Middle frontal gyrus (tissue), 1 donor: ENCODE measurements at regions not wholly inside any gene's neighbourhood (a gene's known extent, or its start where the extent isn't known, plus 50 kb on each side); places are given as distances from the start of the nearest gene placed in this dataset.

Experiments
- DNase-seq: peaks from one replicate; pipeline ENCODE4 v3.0.0-alpha.2; 2015; ENCODE audit warnings: low spot score; ENCODE audit errors: extremely low spot score

DNA sequence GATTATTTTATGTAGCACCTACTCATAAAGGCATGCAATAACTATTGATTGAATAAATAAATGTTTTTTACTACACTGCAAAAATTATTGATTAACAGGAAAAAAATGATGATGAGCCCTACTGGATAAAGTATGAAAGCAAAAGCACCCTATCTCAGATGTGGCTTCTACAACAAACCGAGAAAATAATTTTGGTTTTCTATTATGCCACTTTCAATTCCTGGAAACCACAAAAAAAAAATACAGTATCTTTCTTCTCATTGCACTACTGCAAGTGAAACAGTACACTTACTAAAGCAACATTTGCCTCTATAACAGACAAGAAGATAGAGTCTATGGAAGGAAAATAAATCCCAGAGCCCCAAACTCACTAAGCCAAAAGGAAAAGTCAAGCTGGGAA lies 1882.4 kb downstream of the NCAM2 start:
- no peak for DNase-seq

DNA sequence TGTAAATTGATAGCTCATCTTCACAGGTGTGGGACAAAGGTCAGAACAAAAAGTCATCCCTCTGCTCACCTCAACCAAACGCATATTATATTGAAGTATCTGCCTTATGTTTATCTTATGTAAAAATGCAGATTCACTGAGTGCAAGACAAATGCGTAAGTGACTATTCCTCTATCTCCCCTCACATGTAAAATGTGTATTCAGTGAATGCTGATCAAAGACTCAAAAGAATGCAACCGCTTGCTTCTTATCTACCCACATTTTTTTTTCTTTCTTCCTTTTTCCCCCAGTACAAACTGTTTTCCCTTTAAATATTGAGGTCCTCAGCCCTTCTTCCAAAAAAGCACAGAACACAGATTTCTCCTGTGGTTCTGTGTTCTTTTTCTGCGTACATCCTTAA lies 1882.9 kb downstream of the NCAM2 start:
- DNase-seq, result no peak

DNA sequence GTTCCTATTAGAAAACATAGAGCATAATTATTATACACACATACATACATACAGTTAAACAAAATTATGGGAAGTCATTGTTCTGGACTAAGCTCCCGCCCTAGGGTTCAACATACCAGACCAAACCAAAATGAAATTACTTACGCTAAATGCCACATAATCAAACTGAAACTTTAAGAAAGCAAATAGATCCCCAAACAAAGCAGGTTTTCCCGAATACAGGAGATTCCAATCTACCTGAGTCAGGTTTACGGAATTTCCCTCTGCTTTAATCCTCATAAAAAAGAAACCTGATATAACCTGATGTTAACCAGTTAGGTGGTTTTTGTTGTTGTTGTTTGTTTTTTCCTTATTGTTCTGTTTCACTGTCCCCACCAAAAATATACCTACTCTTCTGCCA lies 1886.9 kb downstream of the NCAM2 start:
- DNase-seq, result no peak

DNA sequence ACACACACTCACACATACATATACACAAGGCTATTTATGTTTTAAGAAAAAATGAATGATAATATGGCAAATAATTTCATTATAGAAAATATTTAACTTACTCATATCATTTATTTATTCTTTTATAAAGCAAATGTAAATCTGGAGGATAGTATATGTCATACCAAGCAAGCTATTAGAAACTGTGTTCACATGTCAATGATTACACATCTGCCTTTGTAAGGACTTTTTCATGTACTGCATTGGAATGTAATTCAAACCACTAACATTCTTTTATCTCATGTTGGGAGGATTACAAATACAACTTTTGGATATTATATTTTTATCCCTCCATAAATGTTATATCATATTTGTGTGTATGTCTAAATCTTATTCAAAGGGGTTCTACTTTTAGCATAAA lies 1887.4 kb downstream of the NCAM2 start:
- no peak for DNase-seq

DNA sequence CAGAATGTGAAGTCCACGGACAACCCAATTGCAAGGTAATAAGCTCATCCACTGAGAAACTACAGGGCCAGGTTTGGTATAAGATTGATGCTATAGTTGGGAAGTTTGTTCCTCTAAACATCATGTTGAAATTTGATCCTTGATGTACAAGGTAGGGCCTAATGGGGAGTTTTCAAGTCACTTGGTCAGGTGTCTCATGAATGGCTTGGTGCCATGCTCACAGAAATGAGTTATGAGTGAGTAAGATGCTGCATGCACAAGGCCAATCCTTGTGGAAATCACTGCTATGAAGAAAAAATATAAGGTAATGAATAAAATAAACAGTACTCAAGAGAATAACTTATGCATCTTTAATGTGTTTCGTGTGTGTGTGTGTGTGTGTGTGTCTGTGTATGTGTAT lies 1891.2 kb downstream of the NCAM2 start:
- DNase-seq, result no peak

DNA sequence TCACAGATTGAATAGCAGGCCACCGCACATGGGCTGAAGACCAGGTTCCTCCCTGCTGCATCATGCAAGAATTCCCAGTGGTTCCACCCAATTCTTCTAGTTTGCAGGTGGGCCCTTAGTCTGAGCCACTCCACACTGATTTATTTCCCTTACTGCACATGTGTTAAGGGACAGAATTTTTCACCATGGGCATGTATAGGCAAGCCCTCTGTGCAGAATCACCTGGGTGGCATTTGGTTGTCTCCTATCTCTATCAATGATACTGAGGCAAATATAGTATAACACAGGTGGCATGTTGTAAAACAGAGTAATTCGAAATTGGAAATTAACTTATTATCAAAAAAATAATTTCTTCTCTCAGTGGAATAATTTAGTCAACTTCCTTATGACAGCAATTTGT lies 1892.4 kb downstream of the NCAM2 start:
- no peak for DNase-seq

DNA sequence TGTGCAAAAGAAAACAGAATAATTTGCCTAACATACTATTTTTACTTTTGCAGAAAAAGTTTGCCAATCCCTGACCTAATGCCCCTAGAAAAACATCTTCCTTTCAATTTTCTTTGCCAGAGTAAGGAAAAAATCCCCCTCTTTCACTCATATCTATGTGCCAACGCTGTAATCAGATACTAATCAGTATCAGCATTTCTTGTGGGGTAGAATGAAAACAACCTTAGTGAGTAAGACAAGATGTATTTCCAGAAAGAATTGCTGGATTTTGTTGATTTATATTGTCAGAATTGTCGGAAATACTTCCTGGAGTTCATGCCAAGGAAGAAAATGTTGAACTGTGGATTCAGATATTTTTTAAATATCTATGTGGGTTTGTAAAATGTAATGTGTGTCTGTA lies 1893.8 kb downstream of the NCAM2 start:
- DNase-seq, result no peak

DNA sequence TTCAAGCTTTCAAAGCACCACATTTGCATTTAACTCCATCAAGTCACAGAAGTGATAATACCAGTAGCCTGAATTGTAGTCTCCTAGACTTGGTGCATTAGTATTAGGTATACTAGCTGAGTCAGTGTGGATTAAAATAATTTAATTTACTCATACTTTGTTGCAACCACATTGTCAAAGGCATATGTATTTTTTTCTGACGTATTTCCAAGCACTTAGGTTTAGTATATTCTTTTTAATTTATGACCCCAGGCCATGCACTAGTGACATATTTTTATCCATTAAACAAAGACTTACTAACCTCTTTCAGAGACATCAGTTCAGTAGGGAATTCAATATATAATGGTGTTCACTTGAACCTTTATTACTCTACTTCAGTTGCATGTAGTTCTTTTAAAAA lies 1894.5 kb downstream of the NCAM2 start:
- DNase-seq, result no peak

DNA sequence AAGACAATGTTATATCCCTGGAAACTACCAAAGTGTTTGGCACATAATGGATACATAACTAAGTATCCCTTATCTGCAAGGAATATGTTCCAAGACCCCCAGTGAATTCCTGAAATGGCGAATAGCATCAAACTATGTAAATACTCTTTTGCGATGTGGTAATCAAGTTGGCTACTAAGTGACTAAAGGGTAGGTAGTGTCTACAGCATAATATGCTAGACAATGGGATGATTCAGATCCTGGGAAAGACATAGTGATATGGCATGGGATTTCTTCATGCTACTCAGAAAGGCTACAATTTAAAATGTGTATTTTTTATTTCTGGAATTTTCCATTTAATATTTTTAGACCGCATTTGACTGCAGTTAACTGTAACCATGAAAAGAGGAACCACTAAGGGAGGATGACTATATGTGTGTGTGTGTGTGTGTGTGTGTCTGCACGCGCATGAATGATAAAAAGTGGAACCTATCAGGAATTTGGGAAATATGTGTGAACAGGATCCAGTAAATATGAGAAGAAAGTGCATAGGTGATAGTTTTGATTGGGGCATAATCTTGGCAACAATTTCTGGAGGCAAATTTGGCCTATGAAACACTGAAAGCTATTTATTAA lies 1899.9 kb downstream of the NCAM2 start:
- DNase-seq, result no peak

DNA sequence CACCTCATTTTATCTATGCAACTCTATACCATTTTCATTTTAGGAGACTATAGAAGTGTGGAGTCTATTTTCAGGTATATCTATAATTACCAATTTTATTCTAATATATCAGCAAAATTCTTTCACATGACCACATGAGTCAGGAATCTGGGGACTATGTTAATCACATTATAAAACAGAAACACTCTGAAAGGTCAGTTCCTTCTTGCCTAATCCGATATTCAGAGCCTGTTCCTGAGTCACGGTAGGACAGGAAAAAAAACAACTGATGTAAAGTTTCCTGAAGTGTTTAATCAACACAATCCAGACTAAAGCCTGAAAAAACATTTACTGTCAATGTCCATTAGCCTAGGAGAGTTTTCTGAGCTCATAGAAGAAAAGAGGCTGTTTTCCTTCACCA lies 1902.3 kb downstream of the NCAM2 start:
- DNase-seq, result no peak

DNA sequence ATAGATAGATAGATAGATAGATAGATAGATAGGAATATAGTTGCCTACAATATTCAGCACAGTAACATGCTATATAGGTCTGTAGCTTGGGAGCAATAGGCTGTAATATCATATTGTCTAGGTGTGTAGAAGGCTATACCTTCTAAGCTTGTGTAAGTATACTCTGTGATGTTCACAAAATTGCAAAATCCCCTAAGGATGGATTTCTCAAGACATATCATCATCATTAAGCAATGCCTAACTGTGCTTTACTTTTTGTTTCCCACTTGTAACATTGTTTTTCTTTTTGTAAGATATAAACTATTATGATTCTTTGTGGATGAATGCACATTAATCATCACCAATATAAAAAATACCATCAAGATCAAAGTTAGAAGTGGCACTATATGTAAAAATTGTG lies 1905.6 kb downstream of the NCAM2 start:
- no peak for DNase-seq

DNA sequence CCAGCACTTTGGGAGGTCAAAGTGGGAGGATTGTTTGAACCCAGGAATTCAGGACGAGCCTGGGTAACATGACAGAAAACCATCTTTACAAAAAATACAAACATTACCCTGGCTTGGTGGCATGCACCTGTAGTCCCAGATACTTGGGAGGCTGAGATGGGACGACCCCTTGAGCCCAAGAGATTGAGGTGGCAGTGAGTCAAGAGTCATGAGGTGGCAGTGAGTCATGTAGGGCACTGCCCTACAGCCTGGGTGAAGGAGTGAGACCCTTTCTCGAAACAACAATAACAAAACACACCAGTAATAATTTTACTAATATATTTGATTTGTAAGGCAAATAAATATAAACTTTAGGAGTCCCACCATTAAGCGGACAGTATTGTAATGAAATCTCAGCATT lies 1906.2 kb downstream of the NCAM2 start:
- DNase-seq, result no peak

DNA sequence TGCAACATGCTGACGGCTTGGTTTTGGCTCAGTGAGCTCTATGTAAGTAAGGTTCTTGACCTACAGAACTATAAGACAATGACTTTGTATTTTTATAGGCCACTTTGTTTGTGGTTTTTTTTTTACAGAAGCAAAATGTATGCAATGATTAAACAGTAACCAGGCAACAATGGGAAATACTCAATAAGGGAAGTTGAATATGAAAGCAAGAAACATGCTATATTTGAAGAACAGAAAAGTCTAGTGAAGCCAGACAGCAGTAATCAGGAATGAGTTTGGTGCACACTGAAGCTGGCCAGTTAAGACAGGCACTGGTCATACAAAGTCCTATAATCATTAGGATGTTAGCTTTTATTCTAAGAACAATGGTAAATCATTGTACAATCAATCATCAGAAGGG lies 1926.8 kb downstream of the NCAM2 start:
- DNase-seq, result no peak

DNA sequence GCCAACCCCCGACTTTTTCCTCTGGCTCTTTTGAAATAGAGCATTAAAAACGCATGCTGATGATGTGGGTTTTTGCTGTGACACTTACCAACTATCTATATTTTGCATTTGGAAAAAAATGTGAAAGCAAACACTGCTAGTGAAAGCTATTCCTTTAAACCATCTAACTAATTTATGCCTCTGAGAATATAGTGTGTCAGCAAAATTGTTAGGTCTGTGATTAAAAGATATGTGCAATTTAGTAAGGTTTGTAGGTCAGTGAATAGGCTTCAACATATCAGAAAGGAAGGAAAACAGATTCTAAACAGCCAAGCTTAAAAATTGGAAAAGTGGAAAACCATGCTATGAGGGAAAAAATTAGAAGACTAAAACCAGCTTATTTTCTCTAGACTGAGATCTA lies 1929.3 kb downstream of the NCAM2 start:
- no peak for DNase-seq

DNA sequence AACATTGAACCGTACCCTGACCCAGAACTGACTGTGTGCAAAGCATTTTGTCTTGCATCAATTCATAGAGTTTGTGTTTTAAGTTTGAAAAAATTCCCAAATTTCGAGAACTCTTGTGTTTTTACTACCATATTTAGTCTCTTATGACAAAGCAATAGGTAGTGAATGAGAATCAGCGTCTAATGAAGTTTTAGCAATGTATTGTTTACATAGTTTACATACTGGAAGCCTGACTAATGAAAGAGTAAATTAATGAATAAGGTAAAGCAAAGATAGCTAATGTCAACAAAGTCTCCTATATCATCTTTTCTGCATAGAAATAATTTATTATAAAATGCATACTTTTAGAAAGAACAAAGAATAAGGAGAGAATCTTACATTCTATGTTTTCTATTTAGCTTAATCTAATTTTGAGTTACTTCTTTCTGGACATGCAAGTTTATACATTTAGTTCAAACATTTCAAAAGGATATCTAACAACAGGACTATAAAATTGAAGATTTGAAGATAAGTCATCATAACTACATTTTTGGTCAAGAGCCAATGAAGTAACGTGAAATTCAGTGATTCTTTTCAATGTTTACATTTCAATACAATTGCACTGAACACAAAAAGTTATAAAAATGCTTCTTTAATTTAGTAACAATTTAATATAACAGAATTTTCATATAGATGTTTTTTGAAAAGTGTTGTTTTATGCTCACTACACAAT lies 1943.7 kb downstream of the NCAM2 start:
- DNase-seq, result no peak

DNA sequence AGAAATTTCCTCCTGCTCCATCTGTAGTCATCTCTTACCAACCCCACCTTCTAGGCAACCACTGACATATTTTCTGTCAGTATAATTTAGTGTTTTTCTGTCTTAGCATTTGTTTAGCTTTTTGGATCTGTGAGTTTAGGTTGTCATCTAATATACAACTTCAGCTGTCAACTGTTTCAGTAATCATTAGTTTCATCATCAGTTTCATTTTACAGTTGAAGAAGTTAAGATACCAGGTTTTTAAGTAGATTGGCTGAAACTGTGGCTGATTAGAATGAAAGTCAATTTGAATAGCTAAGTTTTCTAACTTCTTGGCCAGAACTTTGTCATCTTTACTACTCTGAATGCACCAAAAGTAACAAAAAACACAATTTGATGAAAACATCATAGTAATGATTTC lies 1957.3 kb downstream of the NCAM2 start:
- DNase-seq, result no peak

DNA sequence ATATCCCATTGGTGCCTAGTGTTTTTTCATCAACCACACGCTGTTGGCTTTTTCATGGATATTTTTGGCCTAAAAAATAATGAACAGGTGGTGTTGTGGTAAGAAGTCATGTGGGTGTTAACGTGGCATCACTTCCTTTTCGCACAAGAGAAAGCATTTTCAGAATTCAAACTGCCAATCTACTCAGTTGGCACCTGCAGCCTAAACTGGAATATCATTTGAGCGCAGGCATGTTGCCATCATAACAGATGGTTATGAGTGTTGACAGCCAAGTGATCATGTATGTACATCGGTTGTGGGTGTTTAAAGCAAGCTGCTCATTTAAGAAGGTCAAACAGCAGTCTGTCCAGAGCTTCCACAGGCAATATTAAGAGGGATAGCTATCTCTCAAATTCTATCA lies 1963.0 kb downstream of the NCAM2 start:
- DNase-seq, result peak; percentile 12

DNA sequence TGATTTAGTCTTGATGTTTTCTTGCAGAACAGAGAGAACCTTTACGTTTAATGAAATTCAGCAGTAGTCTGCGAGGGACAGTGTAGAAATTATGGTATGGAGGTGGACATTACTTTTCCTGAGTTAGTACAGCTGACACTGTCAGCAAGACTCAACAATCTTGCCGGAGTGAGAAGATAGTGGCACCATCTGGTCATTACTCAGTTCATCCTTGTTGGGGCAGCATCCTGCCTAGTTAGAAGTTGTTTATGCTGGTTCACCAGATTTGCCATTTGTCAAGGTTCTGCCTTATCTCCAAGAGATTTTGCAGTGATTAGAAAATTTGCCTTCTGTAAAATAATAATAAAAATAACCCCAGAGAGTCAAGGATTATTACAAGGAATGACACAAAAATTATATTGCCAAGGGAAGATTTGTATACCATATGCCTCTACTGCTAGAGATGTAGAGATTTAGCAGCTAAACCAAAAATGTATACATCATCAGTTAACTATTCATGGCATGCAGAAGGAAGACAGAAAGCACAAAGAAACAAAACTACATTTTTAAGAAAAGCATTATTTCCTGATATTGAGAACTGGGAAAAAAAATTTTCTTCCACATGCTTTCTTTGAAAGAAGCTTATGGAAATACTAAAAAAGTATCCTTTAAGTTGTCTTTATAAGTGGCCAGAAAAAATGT lies 1967.4 kb downstream of the NCAM2 start:
- no peak for DNase-seq

DNA sequence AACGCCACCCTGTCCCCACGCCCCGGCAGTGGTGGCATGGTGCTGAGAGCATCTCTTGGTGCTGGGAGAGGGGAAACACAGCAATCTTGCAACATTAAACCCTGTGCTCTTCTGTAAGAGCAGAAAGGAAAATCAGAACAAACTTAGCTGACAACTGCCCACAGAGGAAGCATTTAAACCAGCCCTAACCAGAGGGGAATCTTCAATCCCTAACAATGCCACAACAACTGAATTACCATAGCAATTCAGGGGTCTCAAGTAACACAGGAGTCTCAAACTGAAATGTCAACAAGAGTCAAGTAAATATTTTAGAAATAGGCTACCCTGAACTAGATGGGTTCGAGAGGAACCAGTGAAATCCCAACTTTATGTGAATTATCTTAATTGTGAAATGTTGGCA lies 1983.6 kb downstream of the NCAM2 start:
- no peak for DNase-seq

DNA sequence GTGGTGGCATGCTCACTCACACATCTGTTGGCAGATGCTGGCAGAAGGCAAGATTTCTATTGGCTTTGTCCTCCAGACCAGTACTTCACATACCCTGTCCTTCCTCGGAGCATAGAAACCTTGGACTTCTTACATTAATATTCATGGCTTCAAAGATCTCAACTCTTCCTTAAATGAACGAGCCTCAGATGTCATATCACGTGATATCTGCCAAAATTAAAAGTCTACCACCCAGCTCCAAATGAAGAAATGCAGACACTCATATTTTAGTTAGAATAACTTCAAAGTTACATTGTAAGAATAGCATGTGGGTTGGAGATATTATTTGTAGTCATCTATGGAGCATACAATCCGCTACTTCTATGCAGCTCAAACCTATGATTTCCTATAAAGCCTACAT lies 1994.9 kb downstream of the NCAM2 start:
- no peak for DNase-seq

DNA sequence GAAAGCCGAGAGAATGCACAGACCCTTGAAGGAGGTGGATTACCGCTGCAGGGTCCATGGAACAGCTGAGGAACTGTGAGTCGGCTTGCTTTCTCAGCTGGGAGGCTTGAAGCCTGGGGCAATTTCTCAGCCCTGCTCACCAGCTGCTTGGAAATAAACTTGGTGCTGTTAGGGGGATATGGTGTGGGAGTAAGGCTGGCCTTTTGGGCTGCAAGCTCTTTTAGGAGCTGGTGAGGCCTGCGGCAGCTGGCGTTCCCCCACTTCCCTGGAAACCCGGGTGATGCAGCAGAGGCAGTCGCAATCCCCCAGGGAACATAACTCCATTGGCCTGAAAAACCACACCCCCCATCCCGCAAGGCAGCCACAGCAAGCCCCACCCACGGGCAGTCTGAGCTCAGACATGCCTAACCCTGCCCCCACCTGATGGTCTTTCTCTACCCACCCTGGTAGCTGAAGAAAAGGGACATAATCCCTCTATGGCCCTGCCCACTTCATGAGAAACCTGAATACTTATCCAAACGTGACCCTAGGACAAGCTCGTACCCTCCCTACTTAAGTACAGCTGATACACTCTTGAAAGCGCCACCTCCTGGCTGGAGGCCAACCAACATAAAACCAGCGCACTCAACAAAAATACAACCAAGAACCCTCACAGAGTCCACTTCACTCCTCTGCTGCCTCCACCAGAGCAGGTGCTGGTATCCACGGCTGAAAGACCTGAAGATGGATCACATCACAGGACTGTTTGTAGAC lies 1995.8 kb downstream of the NCAM2 start:
- DNase-seq, result no peak

DNA sequence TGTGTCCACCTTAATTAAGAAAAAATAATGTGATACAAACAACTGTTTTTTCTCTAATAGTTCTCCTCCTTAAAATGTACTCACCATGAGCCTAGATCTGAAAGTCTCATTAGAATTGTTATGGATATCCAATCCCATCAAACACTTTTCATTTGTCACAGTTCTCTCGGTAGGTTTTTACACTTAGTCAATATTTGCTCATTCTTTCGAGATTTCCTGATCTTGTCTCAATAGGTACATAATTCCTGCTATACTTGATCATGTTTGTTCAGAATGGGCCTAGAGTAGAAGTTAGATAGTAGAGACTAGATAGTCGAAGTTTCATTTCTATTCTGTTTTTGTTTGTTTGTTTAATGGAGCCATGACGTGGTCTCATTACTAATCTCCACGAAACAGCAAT lies 2005.7 kb downstream of the NCAM2 start:
- DNase-seq, result no peak
